ENCODE measurements at regions not wholly inside any gene's neighbourhood (a gene's known extent, or its start where the extent isn't known, plus 50 kb on each side); places are given as distances from the start of the nearest gene placed in this dataset.

DNA sequence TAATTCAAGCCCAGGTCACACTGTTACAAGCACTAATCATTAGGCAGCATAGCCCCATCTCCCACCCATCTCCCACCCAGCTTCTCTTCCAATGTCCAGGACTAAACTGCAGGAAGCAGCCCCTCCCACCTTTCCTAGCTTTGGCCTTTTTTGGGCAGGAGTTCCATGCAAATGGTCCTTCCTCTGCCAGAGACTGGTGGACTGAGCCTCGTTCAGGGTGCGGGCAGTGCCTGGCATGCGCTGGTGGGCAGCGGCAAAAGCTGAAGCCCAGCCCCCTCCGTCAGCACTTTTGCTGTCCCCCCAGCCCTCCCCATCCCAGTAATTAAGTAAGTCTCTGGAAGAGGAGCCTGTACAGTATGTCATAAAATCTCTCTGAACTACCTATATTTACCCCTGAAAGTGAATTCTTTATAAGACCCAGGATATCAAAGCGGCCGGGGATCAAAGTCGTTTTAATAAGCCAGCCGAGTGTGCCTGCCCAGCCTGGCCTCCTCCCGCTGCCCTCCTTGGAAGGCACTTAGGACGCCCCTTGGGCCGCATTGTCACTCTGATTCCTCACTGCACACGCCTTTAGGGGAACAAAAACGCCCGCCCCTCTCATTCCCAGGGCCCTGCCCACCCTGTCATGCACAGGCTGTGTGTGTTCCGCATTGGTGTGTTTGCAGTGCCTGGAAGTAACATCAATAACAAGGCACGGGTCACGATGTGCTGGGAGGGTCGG is 109.9 kb downstream of the IRX5 start:
- TF ChIP-seq ZNF175 (CRISPR knock-in tag; IDR thresholded peaks at IDR 0.05; ENCODE audit: low read depth) (no peak), RHOXF2B (CRISPR knock-in tag; conservative IDR thresholded peaks at IDR 0.05) (no peak), MED1 (CRISPR knock-in tag; IDR thresholded peaks at IDR 0.05; ENCODE audit: borderline replicate concordance) (no peak), ZNF766 (CRISPR knock-in tag; conservative IDR thresholded peaks at IDR 0.05) (no peak), JUND (IDR thresholded peaks at IDR 0.05; ENCODE audit: borderline replicate concordance, low read depth, low read length) (no peak), JUND (tag; IDR thresholded peaks at IDR 0.05; ENCODE audit: borderline replicate concordance, low read depth, low read length) (no peak)

Measured in K562 (cell line).